Peyer's patch (tissue), 4 donors: ENCODE measurements at regions not wholly inside any gene's neighbourhood (a gene's known extent, or its start where the extent isn't known, plus 50 kb on each side); places are given as distances from the start of the nearest gene placed in this dataset.

Source experiments
- POLR2A ChIP-seq, 2 donors: fragments of 450-650 bp; IDR thresholded peaks; one replicate each; pipeline ENCODE4 v1.5.1; 2017; ENCODE audit warnings: antibody characterized with exemption in 2 of 2, mild to moderate bottlenecking in 2 of 2, moderate library complexity in 2 of 2
- TF ChIP-seq, protein P1 (sequence below), 6 experiments: fragments of 450-650 bp in 4 of 6; fragments of 200-600 bp in 2 of 6; sonication (generic) in 1 of 6; IDR thresholded peaks; one replicate each; pipeline ENCODE4 v1.5.1; 2017 to 2019; ENCODE audit warnings: antibody characterized with exemption in 6 of 6, mild to moderate bottlenecking in 3 of 6, moderate library complexity in 1 of 6

DNA sequence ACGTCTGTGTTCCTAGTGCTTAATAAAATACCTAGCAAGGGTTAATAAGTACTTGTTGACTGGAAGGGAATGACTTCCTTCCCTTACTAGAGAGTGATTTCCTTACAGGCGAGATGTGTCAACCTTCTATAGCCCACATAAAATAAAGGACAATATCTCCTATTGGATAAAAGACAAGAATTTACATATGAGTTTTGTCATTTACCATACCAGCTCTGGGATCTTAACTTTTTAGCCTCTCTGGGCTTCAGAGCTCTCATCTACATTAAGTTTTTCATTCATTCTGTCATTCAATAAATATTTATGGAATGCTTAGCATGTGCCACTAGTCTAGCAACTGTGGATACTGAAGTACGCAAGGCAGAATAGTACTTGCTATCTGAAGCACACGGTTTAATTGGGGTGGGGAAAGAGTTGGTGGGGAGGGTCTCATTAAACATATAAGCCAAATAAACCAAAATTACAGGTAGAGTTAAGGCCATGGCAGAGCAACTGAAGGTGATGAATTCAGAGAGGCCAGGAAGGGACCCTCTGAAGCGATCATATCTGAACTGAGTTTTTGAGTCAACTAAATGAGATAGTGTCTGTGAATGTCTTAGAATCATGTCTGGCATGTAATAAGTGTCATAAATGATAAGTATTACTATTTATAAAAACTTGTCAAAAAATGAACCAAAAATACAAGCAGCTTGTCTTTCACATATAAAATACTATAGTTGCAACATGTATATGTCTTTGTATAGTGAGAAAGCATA lies 91.6 kb upstream of the BMP2K start:
- TF ChIP-seq, protein P1, sequence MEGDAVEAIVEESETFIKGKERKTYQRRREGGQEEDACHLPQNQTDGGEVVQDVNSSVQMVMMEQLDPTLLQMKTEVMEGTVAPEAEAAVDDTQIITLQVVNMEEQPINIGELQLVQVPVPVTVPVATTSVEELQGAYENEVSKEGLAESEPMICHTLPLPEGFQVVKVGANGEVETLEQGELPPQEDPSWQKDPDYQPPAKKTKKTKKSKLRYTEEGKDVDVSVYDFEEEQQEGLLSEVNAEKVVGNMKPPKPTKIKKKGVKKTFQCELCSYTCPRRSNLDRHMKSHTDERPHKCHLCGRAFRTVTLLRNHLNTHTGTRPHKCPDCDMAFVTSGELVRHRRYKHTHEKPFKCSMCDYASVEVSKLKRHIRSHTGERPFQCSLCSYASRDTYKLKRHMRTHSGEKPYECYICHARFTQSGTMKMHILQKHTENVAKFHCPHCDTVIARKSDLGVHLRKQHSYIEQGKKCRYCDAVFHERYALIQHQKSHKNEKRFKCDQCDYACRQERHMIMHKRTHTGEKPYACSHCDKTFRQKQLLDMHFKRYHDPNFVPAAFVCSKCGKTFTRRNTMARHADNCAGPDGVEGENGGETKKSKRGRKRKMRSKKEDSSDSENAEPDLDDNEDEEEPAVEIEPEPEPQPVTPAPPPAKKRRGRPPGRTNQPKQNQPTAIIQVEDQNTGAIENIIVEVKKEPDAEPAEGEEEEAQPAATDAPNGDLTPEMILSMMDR (IDR thresholded peaks at IDR 0.05): no peak
- no peak for TF ChIP-seq POLR2A (IDR thresholded peaks at IDR 0.05)
